Natural killer cell (primary cell): ENCODE measurements at regions not wholly inside any gene's neighbourhood (a gene's known extent, or its start where the extent isn't known, plus 50 kb on each side); places are given as distances from the start of the nearest gene placed in this dataset.
"Not testable (repeated sequence)": the region's sequence is repeated elsewhere in the genome, so short reads cannot be mapped to it uniquely, and the experiment has no call there.

Experiments
- ATAC-seq, 3 donors: fragments of 150-1000 bp in 2 of 3; fragments of 200-7000 bp in 1 of 3; cut with Tn5 transposase; 1 replicate in 1 of 3; 2 replicates in 2 of 3; pipeline ENCODE4 v1.10.0; 2021; ENCODE audit warnings: mild to moderate bottlenecking in 2 of 3, moderate library complexity in 2 of 3
- DNase-seq, 2 donors: peaks; one replicate each; pipeline versions ENCODE4 v3.0.0 to v3.0.0-alpha.2; 2013 to 2021; ENCODE audit warnings: mixed read lengths in 1 of 2
- H3K27ac ChIP-seq: one replicate; pipeline ENCODE4 v1.5.1; 2013; ENCODE audit warnings: mild to moderate bottlenecking, low read length
- H3K27me3 ChIP-seq: one replicate; pipeline ENCODE4 v1.6.1; 2013; ENCODE audit warnings: low read length; ENCODE audit not compliant: control insufficient read depth, insufficient read depth
- H3K36me3 ChIP-seq: one replicate; pipeline ENCODE4 v1.6.1; 2013; ENCODE audit warnings: low read length; ENCODE audit not compliant: control insufficient read depth, insufficient read depth
- H3K4me1 ChIP-seq: one replicate; pipeline ENCODE4 v1.6.1; 2013; ENCODE audit warnings: low read length; ENCODE audit not compliant: control insufficient read depth, insufficient read depth
- H3K4me3 ChIP-seq: one replicate; pipeline ENCODE4 v1.5.1; 2013; ENCODE audit warnings: low read length
- H3K9me3 ChIP-seq: one replicate; pipeline ENCODE4 v1.6.1; 2013; ENCODE audit warnings: low read length; ENCODE audit not compliant: control insufficient read depth, insufficient read depth
- H3K27ac Mint-ChIP-seq, 2 donors: one replicate each; pipeline ENCODE4 v1.8.0; 2022; ENCODE audit warnings: mild to moderate bottlenecking in 2 of 2, mixed read lengths in 2 of 2, moderate library complexity in 1 of 2
- H3K27me3 Mint-ChIP-seq, 2 donors: one replicate each; pipeline ENCODE4 v1.8.0; 2022; ENCODE audit warnings: low read depth in 2 of 2, mixed read lengths in 2 of 2
- H3K36me3 Mint-ChIP-seq: one replicate; pipeline ENCODE4 v1.8.0; 2022; ENCODE audit warnings: mixed read lengths
- H3K4me1 Mint-ChIP-seq, 2 donors: one replicate each; pipeline ENCODE4 v1.8.0; 2022; ENCODE audit warnings: mixed read lengths in 2 of 2
- H3K4me3 Mint-ChIP-seq: one replicate; pipeline ENCODE4 v1.8.0; 2022; ENCODE audit warnings: mild to moderate bottlenecking, moderate library complexity, mixed read lengths
- H3K9me3 Mint-ChIP-seq, 2 donors: one replicate each; pipeline ENCODE4 v1.8.0; 2022; ENCODE audit warnings: mixed read lengths in 2 of 2
- CTCF ChIP-seq: fragments of 200-600 bp; IDR thresholded peaks from one replicate; pipeline ENCODE4 v1.8.0; 2022; ENCODE audit warnings: antibody characterized with exemption
- WGBS: methylation state at CpG from one replicate; pipeline ENCODE4 v1.1.7; 2013; ENCODE audit warnings: missing lambda C conversion rate; ENCODE audit not compliant: insufficient coverage; 5-methylcytosine and 5-hydroxymethylcytosine counted together
- intact Hi-C: fragments of 100-400 bp; cut with micrococcal nuclease; formaldehyde crosslinking; loops from one replicate; pipeline ENCODE4 v1.14.2; 2022

- Mint-ChIP-seq H3K27me3 (no peaks in the 10 kb centered on the region), H3K9me3 (no peaks in the 10 kb centered on the region), H3K4me1 (no peaks in the 10 kb centered on the region), H3K4me3 (no peak overlapping the region), H3K36me3 (no peaks in the 10 kb centered on the region), H3K27ac (no peak overlapping the region)
- 98% methylated on average over 3 of the region's 4 CpGs for WGBS
- no peak for DNase-seq
- no peak for TF ChIP-seq CTCF
- Histone ChIP-seq H3K4me1 (no peaks in the 10 kb centered on the region), H3K27ac (no peak overlapping the region), H3K9me3 (no peaks in the 10 kb centered on the region), H3K27me3 (no peaks in the 10 kb centered on the region), H3K36me3 (no peaks in the 10 kb centered on the region), H3K4me3 (no peak overlapping the region)
- intact Hi-C loops: no loop called here
- ATAC-seq: no peak
These were observed 155.6 kb upstream of the RFC3 start for GRCh38 chr13:33662392-33662791.

DNA sequence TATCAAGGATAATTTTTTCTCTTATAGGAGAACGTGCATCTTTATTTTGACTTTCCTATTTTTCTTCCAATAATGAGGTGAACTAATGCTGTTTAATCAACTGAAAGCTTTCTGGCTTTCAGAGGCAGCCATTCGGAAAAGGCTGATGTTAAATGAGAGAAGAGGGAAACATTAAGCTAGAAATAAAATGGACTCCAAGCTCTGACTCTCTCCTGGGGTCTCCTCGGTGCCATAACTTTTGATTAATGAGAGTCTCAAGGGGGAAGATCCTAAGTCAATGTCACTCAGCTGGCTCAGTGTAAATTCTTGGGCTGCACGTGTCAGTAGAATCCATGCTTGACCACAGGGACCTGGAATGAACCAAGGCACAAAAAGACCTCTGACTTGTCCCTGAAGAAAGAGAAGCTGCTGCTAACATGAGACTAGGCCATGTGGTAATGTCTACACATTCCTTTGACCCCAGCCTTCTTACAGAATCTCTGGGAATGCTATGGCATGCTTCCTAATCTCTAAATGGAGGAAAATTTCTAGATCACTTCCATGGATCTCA lies 152.2 kb upstream of the RFC3 start:
- ATAC-seq: no peak

GRCh38 chr13:33671560-33671959 lies 146.4 kb upstream of the RFC3 start:
- no peaks in the 10 kb centered on the region for H3K36me3 ChIP-seq
- no peaks in the 10 kb centered on the region for H3K27me3 ChIP-seq
- Mint-ChIP-seq H3K36me3 (no peaks in the 10 kb centered on the region), H3K27me3 (no peaks in the 10 kb centered on the region), H3K4me3 (no peak overlapping the region), H3K9me3 (no peaks in the 10 kb centered on the region), H3K4me1 (no peaks in the 10 kb centered on the region), H3K27ac (no peak overlapping the region)
- no peak overlapping the region for H3K27ac ChIP-seq
- DNase-seq (no peak), ATAC-seq (no peak)
- no peak for TF ChIP-seq CTCF
- H3K9me3 ChIP-seq: no peaks in the 10 kb centered on the region
- intact Hi-C loops: no loop called here
- H3K4me3 ChIP-seq: no peak overlapping the region
- no peaks in the 10 kb centered on the region for H3K4me1 ChIP-seq

More for the DNA sequence above, 152.2 kb upstream of the RFC3 start:
- no peak overlapping the region for H3K27ac Mint-ChIP-seq
- no peaks in the 10 kb centered on the region for H3K9me3 ChIP-seq
- H3K27me3 ChIP-seq: no peaks in the 10 kb centered on the region
- H3K4me1 ChIP-seq: no peaks in the 10 kb centered on the region
- no peaks in the 10 kb centered on the region for H3K36me3 Mint-ChIP-seq
- no peak for DNase-seq
- intact Hi-C loops: no loop called here
- TF ChIP-seq CTCF: no peak
- no peaks in the 10 kb centered on the region for H3K4me1 Mint-ChIP-seq
- no peaks in the 10 kb centered on the region for H3K9me3 Mint-ChIP-seq
- no peaks in the 10 kb centered on the region for H3K27me3 Mint-ChIP-seq
- no peaks in the 10 kb centered on the region for H3K36me3 ChIP-seq
- H3K4me3 Mint-ChIP-seq: no peak overlapping the region
- 96% methylated on average over 3 of the region's 4 CpGs for WGBS
- H3K27ac ChIP-seq: no peak overlapping the region
- no peak overlapping the region for H3K4me3 ChIP-seq

GRCh38 chr13:33672022-33672421 lies 145.9 kb upstream of the RFC3 start:
- ATAC-seq, H3K4me1 ChIP-seq, DNase-seq, H3K27me3 ChIP-seq, H3K36me3 ChIP-seq, H3K9me3 Mint-ChIP-seq, H3K9me3 ChIP-seq, H3K27me3 Mint-ChIP-seq, H3K4me3 ChIP-seq, H3K4me3 Mint-ChIP-seq, intact Hi-C loops, H3K36me3 Mint-ChIP-seq, H3K27ac ChIP-seq, H3K4me1 Mint-ChIP-seq, H3K27ac Mint-ChIP-seq: not testable (repeated sequence)
